ENCODE measurements at regions not wholly inside any gene's neighbourhood (a gene's known extent, or its start where the extent isn't known, plus 50 kb on each side); places are given as distances from the start of the nearest gene placed in this dataset.

- intact Hi-C loops (cut with micrococcal nuclease) (no loop called here), in situ Hi-C loops (cut with MboI) (no loop called here)
- Histone ChIP-seq H3K79me2 (ENCODE audit: control insufficient read depth, insufficient read depth, low read length) (no peaks in the 10 kb centered on the region), H3K27me3 (ENCODE audit: control insufficient read depth in 2 of 2, insufficient read depth in 2 of 2, low read length in 2 of 2) (no peaks in the 10 kb centered on the region), H2AFZ (ENCODE audit: low read depth, low read length) (no peak overlapping the region), H3K9me3 (replicated peaks; ENCODE audit: control insufficient read depth, insufficient read depth, low read depth, low read length) (no peaks in the 10 kb centered on the region), H3K9me1 (ENCODE audit: control insufficient read depth, insufficient read depth, low read length) (no peaks in the 10 kb centered on the region), H3K4me3 (no peak overlapping the region), H3K9ac (ENCODE audit: insufficient read depth in 1 of 2, low read depth in 2 of 2, low read length in 2 of 2) (no peak overlapping the region), H3K4me1 (replicated peaks in 1 of 2; ENCODE audit: control insufficient read depth in 2 of 2, insufficient read depth in 2 of 2, low read length in 2 of 2) (no peaks in the 10 kb centered on the region), H3K36me3 (ENCODE audit: control insufficient read depth, insufficient read depth, low read length) (no peaks in the 10 kb centered on the region), H3K27ac (ENCODE audit: extremely low read depth, low read depth, low read length) (no peak overlapping the region), H3K4me2 (ENCODE audit: insufficient read depth, low read length) (no peak overlapping the region), H4K20me1 (replicated peaks; ENCODE audit: control insufficient read depth, insufficient read depth, low read length) (no peaks in the 10 kb centered on the region)
- TF ChIP-seq TEAD1 (CRISPR knock-in tag; IDR thresholded peaks at IDR 0.05) (no peak), CCAR2 (IDR thresholded peaks at IDR 0.05; ENCODE audit: low read depth, low read length) (no peak), ZNF3 (CRISPR knock-in tag; IDR thresholded peaks at IDR 0.05) (no peak), CEBPG (CRISPR knock-in tag; IDR thresholded peaks at IDR 0.05) (no peak), CEBPG (tag; conservative IDR thresholded peaks at IDR 0.05 in 1 of 2, IDR thresholded peaks at IDR 0.05 in 1 of 2) (peak; percentile 32 to 66; a peak in 3 of 4 replicates), TAF15 (IDR thresholded peaks at IDR 0.05; ENCODE audit: low read depth, low read length) (no peak), EWSR1 (IDR thresholded peaks at IDR 0.05; ENCODE audit: borderline replicate concordance, low read depth, partially characterized antibody) (no peak)
- no TSS peak for BruUV-seq (replicated peaks)
- FAIRE-seq (no peak), DNase-seq (ENCODE audit: extremely low read depth in 1 of 4, low spot score in 3 of 4) (no peak), ATAC-seq (no peak)
- CTCF ChIA-PET (ENCODE audit: low intra/inter-chr PET ratio): no interaction called here
- WGBS (ENCODE audit: insufficient coverage, low coverage, missing lambda C conversion rate): 3% methylated on average over 3 of the region's 3 CpGs
- POLR2A ChIA-PET: interaction anchor here (0.6 kb wide), 1 partner anchor 9 kb away, joined by 3 read pairs; no protein-coding TSS in a partner anchor
Observed at GRCh38 chr2:38190542-38191218, 114.7 kb upstream of the CYP1B1 start.

Data from K562 (cell line).